Mammary epithelial cell (primary cell): ENCODE measurements at regions not wholly inside any gene's neighbourhood (a gene's known extent, or its start where the extent isn't known, plus 50 kb on each side); places are given as distances from the start of the nearest gene placed in this dataset.

Source experiments
- CTCF ChIP-seq, 2 donors: IDR thresholded peaks in 1 of 2; conservative IDR thresholded peaks in 1 of 2; 2 replicates each; pipeline ENCODE4 v1.5.1; 2011 to 2012; ENCODE audit warnings: inconsistent platforms in 2 of 2, low read length in 2 of 2, mild to moderate bottlenecking in 2 of 2, control low read depth in 1 of 2, low read depth in 1 of 2; ENCODE audit not compliant: insufficient read depth in 1 of 2; ENCODE audit errors: extremely low read depth in 1 of 2
- EZH2 ChIP-seq: IDR thresholded peaks from 2 replicates; pipeline ENCODE4 v1.6.1; 2012; ENCODE audit warnings: low read length, inconsistent platforms, borderline replicate concordance

- TF ChIP-seq CTCF (conservative IDR thresholded peaks at IDR 0.05 in 1 of 2, IDR thresholded peaks at IDR 0.05 in 1 of 2; ENCODE audit: extremely low read depth in 1 of 2, insufficient read depth in 1 of 2, low read depth in 1 of 2, low read length in 2 of 2) (no peak), EZH2 (no peak)
Observed at GRCh38 chr3:163717377-163717776, 1360.9 kb downstream of the SI start.
